Activated CD8-positive, alpha-beta memory T cell treated with anti-CD3 and anti-CD28 coated beads, Interleukin-2, amount 50 U/mL, for 24 hours (primary cell): ENCODE measurements at regions not wholly inside any gene's neighbourhood (a gene's known extent, or its start where the extent isn't known, plus 50 kb on each side); places are given as distances from the start of the nearest gene placed in this dataset.
A peak's percentile ranks its signal among the peaks of the same experiment; 100 is the strongest.

Experiments used
- DNase-seq: peaks from one replicate; pipeline ENCODE4 v3.0.0-alpha.2; 2020; ENCODE audit errors: extremely low read depth

DNA sequence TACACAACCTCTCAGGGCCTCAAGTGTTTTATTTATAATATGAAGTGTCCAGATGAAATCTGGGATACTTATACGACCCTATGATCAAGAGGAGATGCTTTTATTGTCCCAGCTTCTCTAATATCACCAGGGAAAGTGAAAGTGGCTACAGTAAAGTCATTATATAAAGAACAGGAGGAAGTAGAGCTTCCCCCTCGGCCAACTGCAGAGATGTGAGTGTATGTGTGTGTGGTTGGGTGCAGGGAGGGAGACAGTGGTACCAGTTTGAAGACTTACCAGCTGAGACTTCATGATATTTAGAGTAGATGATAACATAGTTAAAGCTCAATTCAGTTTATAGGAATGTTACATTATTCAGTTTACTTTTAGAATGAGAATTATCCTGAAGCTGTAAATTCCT lies 373.6 kb upstream of the DDI1 start:
- no peak for DNase-seq

DNA sequence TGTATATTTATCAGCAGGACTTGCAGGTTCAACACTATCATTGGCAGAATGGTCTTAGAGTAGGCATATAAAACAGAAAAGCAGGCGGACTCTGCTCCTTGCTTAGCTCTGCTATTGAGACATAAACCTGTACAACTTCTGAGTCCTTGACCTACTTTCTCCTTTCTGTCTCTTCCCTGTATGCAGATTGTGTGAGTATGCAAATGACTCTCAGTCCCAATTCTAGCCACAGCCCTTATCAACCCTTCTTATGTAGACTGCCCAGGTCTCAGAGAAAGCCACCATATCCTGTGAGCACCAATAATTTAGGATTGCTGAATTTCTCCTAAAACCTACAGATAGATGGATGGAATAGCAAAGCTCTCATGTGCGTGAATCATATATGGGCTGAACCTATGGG lies 367.6 kb upstream of the DDI1 start:
- no peak for DNase-seq

DNA sequence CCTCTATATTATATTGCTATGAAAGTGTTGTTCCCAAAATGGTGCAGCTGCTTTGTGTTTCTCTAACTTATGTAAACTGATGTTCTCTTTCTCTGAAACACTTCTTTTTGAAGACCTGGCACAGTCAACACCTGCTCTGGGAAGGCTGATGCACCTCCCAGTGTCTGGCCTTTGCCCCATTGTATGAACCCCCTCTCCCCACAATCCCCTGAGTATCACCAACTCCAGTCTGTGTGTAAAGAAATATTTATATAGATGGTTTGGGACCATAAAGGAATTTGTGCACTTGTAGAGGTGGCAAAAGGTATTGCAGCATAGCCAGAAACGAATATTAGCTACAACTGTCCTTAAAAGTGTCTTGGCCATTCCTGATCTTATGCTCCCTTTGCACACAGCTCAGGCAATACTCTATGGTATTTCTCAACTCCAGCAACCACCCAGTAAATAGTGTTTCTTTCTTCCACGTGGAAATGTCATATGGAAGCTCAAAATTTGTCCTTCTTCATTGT lies 365.2 kb upstream of the DDI1 start:
- no peak for DNase-seq

DNA sequence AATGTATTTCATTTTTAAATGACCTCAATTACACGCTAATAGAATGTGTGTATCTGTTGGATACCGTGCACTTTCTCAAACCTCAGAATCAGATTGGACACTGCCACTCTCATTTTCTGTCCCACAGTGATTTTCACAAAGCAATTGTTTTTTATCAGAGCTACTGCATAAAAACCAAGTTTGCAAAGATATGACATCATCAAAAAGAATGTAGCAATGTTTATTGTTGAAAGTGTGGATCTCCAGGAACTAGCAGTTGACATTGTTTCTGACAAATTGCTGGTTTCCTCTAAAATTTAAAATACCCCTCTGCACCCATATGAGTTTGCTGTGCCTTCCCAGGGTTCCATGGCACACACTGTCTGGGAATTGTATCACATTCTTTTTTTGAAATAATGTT lies 362.7 kb upstream of the DDI1 start:
- DNase-seq: no peak

DNA sequence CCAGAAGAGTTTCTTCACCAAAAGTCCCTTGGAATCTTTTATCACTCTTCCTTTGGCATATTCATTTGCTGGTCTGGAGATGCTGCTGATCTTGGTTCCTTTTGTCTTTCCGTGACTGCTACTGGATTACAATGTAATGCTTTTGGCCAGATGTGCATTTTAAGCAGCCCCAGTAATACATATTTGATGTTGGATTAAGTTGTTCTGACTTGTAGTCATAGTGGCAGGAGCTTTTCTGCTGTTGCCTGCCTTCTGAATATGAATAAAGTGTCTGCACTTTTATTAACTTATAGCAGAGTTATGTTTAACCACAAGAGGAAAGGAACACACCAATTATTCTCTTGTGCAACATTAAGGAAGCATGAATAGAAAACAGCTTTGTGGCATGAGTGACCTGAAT lies 360.0 kb upstream of the DDI1 start:
- DNase-seq: no peak

DNA sequence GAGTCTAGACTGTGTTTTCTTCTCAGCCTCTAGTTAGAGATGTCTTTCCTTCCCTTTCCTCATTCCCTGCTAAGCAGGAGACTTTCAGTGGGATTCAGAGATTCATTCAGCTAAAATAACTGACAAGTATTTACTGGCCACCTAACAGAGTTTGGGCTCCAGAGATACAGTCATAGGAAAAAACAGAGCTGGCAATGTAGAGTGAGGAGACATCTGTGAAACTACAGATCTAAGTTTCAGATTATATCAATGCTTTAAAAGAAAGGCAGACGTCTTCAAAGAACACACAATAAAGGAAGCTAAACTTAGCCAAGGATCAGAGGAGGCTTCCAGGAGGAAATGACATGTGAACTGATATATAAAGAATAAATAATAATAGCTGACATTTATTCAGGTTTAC lies 355.6 kb upstream of the DDI1 start:
- DNase-seq: no peak

DNA sequence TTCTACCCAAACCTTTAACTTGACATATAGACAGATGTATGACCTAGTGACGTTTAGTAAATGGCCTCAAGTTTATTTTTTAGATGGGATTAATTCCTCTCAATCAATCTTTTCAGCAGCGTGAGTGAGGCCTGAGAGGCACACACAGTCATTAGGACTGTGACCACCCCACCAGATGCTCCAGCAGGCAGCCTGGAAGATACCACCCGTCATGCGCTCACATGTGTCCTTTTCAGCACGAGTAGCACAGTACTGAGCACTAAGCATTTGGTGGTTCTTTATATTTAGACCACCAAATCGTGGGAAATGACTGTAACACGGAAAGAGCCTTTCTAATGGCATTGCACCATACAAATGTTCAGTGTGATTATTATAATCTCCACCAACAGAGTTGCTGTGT lies 354.6 kb upstream of the DDI1 start:
- DNase-seq: no peak

DNA sequence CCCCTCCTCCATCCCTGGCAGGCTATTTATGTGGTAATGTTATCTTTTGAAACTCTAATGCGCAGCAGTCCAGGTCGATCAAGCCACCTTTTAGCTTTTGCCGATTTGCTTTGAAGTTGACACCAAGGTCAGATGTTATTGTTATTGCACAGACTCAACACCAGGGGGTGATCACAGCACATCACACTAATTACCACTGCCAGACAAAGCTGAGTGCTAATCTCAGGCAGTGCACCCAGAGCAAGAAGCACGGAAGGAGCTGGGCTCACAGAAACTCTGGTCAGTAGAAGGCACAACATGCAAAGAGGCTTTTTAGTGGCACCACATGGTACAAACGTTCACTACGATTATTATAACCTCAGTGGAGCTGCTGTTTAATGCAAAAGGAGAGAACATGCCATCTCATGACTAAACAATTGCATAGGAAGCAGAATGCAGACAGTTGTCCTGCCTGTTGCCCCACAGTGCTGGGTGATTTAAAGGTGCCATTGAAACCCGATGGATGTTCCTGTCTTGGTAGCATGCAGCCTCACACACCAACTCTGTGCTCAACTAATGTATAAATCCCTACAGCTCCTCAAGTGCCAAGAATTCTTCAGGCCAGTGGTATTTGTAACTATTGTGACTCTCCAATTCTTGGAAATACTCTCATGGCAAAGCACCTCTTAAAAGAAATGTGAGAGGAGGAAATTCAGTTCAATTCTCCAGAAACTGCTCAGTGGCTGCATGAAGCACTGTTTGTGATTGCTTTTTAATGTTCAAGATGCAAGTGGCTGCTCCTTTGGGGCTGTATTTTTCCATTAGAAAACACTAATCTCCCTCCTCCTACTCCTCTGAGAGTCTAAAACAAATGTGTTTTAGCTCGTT lies 353.9 kb upstream of the DDI1 start:
- DNase-seq: peak; percentile 4

DNA sequence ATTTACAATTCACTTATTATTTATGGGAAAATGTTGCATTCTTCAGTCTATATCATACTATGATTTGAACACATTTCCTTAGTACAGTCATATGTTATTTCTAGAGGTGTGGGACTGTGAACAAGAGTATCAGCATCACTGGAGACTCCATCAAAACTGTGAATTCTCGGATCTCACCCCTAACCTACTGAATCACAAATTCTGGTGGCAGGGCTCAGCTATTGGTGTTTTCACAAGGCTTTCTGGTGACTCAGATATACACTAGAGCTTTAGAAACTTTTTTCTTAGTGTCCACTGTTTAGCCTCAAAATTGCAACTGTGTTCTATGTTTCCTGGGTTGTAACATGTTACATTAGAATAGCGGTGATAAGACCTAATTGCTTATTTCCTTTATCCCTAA lies 352.9 kb upstream of the DDI1 start:
- DNase-seq: no peak

DNA sequence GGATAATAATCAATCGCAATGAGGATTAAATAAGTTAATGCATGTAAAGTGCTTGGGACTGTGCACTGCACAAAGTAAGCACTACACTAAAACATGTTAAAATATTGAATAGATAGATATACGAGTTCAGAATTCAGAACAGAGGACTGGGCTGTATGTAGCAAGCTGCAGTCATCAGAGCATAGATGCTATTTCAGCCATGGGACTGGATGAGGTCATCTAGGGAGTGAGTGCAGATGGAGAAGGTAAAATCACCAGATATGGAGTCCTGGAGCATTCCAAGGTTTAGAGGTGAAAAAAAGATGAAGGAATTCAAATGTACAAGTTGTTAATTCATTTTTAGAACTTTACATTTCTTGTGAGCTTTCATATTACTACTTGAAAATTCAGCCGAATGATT lies 347.5 kb upstream of the DDI1 start:
- no peak for DNase-seq

DNA sequence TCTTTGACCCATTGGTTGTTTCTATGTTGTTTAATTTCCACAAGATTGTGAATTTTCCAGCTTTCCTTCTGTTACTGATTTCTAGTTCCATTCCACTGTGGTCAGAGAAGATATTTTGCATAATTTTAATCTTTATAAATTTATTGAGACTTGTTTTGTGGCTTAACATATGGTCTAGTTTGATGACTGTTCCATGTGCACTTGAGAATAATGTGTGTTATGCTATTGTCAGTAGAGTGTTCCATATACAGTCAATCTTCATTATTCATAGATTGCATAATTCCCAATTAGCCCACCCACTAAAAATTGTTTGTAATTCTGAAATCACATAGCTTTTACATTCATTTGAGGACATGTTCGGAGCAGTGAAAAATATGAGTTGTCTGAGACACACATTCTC lies 346.1 kb upstream of the DDI1 start:
- no peak for DNase-seq

DNA sequence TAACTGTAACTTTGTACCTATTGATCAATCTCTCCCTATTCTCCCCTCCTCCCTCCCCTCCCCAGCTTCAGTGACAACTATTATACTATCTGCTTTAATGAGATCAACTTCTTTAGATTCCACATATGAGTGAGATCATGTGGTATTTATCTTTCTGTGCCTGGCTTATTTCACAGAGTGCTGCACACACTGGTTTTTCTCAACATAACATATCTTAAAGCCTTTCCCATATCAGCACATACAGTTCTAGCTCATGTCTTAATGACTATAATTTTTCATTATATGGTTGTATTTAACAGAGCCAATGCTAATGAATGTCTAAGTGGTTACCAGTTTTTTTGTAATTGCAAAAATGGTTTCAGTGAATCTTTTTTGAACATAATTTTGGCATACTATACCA lies 340.3 kb upstream of the DDI1 start:
- DNase-seq: no peak

DNA sequence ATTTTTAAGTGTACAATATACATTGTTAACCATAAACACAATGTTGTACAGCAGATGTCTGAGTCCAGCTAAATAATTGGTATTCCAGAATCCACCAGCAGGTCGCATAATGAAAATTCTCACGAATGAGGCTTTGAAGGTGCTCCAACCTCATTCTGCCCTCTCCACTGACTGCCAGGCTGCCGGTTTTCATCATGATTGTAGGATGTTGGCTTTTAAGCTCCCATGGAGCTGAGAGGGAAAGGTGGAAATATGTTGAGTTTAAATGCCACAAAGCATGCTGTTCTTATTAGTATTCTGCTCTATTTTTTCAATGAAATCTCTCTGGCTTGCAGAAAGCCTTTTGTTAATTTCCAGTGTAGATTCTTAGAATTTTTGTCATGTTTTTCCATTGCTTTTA lies 337.2 kb upstream of the DDI1 start:
- no peak for DNase-seq

DNA sequence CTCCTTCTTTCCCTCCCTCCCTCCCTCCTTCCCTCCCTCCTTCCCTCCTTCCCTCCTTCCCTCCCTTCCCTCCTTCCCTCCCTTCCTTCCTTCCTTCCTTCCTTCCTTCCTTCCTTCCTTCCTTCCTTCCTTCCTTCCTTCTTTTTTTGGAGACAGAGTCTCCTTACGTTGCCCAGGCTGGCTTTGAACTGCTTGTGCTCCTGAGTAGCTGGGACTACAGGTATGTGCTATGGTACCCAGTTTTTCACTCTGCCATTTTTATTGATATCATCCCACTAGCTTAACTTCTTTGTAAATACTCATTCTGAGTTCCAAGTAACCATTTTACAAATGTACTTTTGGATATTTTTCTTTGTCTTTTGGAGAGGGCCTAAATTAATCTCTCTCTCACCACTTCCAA lies 336.8 kb upstream of the DDI1 start:
- no peak for DNase-seq

DNA sequence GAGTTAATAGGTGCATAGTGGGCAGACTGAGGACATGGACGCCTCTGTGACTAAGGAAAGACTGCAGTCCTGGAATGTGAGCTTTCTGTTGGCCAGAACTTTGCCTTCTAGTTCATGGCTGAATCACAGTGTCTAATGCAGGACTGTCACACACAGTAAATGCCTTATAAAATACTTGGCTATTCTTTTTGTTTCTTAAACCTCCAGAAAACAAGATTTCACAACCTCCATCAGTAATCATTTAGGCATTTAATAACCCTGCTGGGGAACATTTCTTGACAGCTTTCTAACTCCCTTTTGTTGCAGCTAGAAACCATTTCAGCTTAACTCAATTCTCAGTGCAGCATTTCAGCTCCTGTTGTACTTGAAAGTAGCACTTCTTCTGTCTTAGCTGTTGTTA lies 335.8 kb upstream of the DDI1 start:
- no peak for DNase-seq

DNA sequence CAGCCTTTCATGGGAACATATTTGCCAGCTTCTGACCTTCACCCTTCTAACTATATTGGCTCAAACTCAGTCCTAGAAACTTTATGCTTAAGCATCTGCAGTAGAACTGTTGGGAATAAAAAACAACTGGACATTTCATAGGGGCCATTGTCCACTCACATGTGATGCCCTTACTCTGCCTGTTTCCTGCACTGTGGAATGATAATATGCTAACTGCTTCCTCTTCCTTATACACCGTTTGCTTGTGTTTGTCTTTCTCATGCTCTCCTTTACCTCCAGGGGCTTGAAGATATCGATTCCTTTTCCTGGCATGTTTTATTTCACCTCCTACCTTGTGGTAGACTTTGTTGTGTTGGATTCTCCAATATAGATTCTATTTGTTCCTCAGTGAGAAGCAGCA lies 333.0 kb upstream of the DDI1 start:
- DNase-seq: no peak

DNA sequence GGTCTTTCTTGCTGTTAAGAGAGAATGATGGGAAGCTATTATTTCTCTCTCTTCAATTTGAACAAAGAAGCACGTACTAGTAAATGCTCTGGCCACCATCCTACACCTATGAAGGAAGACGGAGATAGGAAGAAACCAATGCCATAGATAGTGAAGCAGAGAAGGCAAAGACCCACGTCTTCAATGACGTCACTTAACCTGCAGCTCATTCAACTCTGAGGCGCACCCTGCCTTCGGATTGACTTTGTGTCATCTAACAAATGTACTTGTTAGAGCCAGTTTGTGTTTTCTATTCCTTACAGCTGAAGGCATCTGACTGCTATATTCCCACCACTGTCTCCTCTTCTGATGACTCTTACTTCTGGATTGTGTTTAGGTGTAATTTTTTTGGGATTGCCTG lies 332.5 kb upstream of the DDI1 start:
- DNase-seq: no peak

DNA sequence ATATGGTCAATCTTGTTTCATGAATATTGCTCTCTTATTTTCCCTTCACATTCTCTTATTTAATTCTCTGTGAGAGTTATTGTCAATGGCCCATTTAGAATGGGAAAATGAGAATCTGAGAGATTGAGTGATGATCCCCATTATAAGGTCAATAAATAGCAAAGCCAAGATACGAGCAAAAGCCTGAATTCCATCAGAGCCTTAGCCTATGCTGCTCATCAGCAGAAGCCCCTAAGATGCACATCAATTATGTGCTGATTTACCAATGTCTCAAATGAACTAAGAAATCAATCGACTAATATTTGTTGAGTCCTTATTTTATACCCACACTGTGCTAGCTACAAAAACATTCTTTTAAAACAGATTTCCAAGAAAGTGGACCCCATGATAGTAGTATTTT lies 330.8 kb upstream of the DDI1 start:
- no peak for DNase-seq

DNA sequence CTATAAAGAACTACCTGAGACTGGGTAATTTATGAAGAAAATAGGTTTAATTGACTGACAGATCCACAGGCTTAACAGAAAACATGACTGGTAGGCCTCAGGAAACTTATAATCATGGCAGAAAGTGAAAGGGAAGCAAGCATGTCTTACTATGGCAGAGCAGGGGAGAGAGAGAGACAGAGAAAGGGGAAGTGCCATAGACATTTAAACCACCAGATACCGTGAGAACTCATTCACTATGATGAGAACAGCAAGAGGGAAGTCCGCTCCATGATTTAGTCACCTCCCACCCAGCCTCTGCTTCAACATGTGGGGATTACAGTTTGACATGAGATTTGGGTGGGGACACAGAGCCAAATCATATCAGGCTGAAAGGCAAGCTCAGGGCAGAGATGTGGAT lies 327.1 kb upstream of the DDI1 start:
- no peak for DNase-seq

DNA sequence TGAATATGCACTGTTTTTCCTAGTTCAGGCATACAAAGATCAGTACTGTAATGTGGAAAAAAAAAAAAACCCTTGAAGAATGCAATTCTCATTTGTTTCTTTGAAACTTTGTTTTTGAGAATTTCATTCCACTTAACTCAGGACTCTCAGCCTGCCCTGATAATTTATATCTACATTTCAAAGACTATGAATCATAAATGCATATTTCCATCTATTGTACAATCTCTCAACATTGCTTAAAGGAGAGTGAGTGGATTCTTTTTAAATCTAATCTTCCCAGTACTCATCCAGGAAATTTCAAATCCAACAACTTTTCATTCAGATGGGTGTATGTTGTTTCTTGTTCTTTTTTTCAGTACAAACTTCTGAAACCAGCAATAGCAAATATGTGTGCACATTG lies 322.2 kb upstream of the DDI1 start:
- DNase-seq: no peak

DNA sequence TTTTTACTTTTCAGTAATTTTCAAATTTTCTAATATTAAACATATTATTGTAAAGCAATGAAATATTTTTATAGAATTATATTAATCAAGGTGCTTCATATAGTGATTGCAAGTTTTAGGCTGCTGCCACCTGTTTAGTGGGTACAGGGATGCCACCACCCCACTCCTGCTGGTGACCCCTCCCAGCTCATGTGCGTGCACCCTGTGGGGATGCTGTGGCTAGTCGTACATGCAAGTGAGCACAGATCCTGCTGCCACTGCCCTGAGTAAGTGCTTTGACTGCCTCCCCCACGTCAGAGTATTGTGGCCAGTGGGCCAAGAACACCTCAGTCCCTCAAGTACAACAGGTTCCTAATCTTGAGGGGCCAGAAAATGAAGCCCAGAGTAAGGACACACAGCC lies 320.1 kb upstream of the DDI1 start:
- DNase-seq: no peak

DNA sequence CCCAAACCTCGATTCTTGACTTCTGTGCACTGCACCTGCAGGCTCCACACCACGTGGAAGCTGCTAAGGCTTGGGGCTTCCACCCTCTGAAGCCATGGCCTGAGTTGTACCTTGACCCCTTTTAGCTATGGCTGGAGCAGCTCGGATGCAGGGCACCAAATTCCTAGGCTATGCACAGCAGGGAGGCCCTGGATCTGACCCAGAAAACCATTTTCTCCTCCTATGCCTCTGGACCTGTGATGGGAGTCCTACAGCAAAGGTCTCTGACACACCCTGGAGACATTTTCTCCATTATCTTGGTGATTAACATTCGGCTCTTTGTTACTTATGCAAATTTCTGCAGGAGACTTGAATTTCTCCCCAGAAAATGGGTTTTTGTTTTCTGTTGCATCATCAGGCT lies 309.2 kb upstream of the DDI1 start:
- DNase-seq: no peak

DNA sequence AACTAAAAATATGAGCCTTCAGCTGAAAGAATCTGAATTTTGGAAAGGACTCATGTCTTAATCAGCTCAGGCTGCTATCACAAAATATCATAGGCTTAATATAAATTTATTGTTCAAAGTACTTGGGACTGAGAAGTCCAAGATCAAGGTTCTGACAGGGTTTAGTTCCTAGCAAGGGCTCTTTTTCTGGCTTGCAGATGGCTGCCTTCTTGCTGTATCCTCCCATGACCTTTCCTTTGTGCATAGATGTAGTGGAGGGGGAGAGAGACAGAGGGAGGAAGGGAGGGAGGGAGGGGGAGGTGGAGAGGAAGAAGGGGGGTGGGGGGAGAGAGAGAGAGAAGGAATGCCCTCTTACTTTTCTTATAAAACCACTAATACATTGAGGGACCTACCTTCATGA lies 306.8 kb upstream of the DDI1 start:
- no peak for DNase-seq
